ENCODE measurements at regions not wholly inside any gene's neighbourhood (a gene's known extent, or its start where the extent isn't known, plus 50 kb on each side); places are given as distances from the start of the nearest gene placed in this dataset.
"Not testable (repeated sequence)": the region's sequence is repeated elsewhere in the genome, so short reads cannot be mapped to it uniquely, and the experiment has no call there.

GRCh38 chr16:59558679-59559078 lies 824.6 kb upstream of the GOT2 start:
- H3K27ac Mint-ChIP-seq: no peak overlapping the region
- no peaks in the 10 kb centered on the region for H3K36me3 Mint-ChIP-seq
- H3K27me3 Mint-ChIP-seq: no peaks in the 10 kb centered on the region
- H3K9me3 Mint-ChIP-seq: peaks cover 1% of the 10 kb centered on the region
- no peak for DNase-seq
- H3K4me1 Mint-ChIP-seq: no peaks in the 10 kb centered on the region
- no peak overlapping the region for H3K4me3 Mint-ChIP-seq

DNA sequence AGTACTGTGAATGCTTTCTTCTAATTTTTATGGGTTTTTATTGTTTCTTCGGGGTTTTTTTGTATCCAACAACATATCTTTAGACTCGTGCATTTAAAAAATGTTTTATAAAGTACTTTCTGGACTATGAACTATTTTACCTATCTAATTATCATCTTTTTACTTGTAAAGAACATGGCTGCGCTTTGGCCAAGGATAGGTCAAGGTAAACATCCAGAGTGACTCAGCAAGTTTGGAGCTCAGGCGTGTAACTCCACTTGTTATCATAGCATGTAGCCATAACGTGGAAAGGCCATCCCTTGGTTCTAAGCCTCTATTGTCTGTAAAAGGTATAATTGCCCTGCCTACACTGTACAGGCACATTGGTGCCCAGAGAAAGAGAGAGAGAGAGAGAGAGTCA lies 818.0 kb upstream of the GOT2 start:
- no peaks in the 10 kb centered on the region for H3K4me1 Mint-ChIP-seq
- H3K27ac Mint-ChIP-seq: no peak overlapping the region
- no peaks in the 10 kb centered on the region for H3K27me3 Mint-ChIP-seq
- no peak overlapping the region for H3K4me3 Mint-ChIP-seq
- H3K36me3 Mint-ChIP-seq: no peaks in the 10 kb centered on the region
- no peaks in the 10 kb centered on the region for H3K9me3 Mint-ChIP-seq
- no peak for DNase-seq

- no peaks in the 10 kb centered on the region for H3K9me3 Mint-ChIP-seq
- peaks cover 4% of the 10 kb centered on the region for H3K27me3 Mint-ChIP-seq
- H3K4me3 Mint-ChIP-seq: no peak overlapping the region
- DNase-seq: no peak
- no peaks in the 10 kb centered on the region for H3K36me3 Mint-ChIP-seq
- H3K27ac Mint-ChIP-seq: no peak overlapping the region
- no peaks in the 10 kb centered on the region for H3K4me1 Mint-ChIP-seq
Measured at GRCh38 chr16:59545721-59546120, 811.6 kb upstream of the GOT2 start.

GRCh38 chr16:59543641-59544040 lies 809.5 kb upstream of the GOT2 start:
- H3K27me3 Mint-ChIP-seq: peaks cover 4% of the 10 kb centered on the region
- no peaks in the 10 kb centered on the region for H3K9me3 Mint-ChIP-seq
- no peaks in the 10 kb centered on the region for H3K36me3 Mint-ChIP-seq
- no peak overlapping the region for H3K4me3 Mint-ChIP-seq
- no peak for DNase-seq
- no peak overlapping the region for H3K27ac Mint-ChIP-seq
- no peaks in the 10 kb centered on the region for H3K4me1 Mint-ChIP-seq

DNA sequence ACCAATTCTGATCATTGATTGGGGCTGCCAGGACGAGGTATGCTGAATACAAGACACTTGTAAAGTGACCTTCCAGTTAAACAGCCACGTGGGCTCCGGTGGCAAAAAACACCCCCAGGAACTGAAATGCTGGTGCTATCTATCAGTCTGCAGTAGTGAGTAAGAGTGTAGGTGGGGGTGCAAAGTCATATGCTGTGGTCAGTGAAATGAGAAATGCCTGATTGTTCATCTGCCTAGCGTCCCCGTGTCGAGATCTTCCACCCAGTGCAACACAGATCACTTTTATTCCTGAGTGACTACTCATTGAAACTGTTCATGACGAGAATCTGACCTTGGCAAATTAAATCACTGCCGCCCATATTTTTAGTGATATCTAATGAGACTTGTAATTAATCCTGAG lies 806.5 kb upstream of the GOT2 start:
- H3K4me1 Mint-ChIP-seq: peaks cover 2% of the 10 kb centered on the region
- H3K27ac Mint-ChIP-seq: no peak overlapping the region
- no peaks in the 10 kb centered on the region for H3K36me3 Mint-ChIP-seq
- no peak for DNase-seq
- peaks cover 4% of the 10 kb centered on the region for H3K27me3 Mint-ChIP-seq
- no peak overlapping the region for H3K4me3 Mint-ChIP-seq
- peaks cover 5% of the 10 kb centered on the region for H3K9me3 Mint-ChIP-seq

DNA sequence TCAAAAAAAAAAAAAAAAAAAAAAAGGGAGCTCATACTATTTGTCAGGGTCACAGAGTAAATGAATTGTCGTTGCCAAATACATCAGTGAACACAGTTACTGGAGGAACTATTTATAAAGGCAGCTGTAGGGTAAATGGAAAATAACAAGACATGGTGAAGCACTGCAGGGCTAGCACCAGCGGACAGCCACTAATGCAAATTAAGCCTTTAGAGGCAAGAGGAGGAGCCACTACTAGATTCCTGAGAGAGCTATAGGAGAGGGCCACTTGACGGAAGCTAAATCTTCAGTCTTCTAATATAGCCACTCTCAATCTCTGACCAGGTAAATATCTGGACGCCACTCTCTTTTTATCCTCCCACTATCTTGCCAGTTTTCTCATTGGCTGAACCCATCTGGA lies 801.2 kb upstream of the GOT2 start:
- peaks cover 5% of the 10 kb centered on the region for H3K9me3 Mint-ChIP-seq
- no peak overlapping the region for H3K27ac Mint-ChIP-seq
- peaks cover 2% of the 10 kb centered on the region for H3K4me1 Mint-ChIP-seq
- H3K36me3 Mint-ChIP-seq: no peaks in the 10 kb centered on the region
- H3K27me3 Mint-ChIP-seq: no peaks in the 10 kb centered on the region
- no peak for DNase-seq
- H3K4me3 Mint-ChIP-seq: no peak overlapping the region

DNA sequence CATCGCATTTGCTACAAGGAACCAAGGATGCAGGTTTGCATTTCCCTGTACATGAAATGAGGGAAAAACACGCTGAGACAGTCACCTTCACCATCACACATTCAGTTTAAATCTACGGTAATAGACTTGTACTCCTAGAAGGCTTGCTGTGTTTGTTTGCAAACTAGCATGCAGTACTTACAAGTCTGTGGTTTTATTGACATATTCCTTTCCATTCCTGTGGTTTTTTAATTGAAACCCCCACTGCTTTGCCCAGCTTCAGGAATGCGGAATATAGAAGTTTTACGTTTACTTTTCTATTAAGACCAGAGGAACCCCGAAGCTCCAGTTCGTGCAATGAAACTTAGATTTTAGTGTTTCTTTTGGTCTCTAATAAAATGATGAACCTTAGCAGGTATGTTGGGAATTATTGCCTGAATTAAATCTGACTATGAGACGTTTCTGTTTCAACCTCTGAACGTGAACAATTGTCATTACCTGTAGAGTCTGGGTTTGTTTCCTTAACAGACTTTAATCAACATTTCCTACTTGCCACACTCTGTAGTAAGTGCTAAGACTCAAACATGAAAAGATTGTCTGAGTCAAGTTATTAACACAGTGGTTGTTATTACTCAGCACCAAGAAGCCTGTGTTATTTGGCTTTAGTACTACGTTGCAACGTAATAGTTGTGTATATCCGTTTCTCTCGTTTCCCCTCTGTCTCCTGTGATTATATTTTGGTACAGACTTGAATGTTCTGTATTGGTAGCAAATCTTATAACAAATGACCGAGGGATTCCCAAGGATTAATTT lies 793.3 kb upstream of the GOT2 start:
- Mint-ChIP-seq H3K36me3 (no peaks in the 10 kb centered on the region), H3K9me3 (no peaks in the 10 kb centered on the region), H3K4me1 (no peaks in the 10 kb centered on the region), H3K4me3 (no peak overlapping the region), H3K27me3 (no peaks in the 10 kb centered on the region), H3K27ac (no peak overlapping the region)
- DNase-seq: no peak

DNA sequence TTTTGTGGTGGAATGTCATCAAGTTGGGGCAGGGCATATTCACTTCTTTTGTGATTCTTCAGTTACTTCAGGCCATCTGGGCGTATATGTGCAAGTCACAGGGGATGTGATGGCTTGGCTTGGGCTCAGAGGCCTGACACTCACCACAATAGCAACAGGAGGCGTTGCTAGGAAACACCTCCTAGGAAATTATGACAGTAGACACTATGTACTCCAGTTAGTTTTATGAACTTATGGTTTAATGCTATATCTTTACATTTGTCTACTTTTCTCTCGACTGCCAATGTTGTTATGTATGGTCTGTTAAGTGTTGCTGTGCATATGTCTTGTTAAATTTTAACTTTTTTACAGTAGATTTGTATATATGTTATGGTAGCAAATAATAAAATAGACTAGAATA lies 788.7 kb upstream of the GOT2 start:
- no peaks in the 10 kb centered on the region for H3K27me3 Mint-ChIP-seq
- H3K9me3 Mint-ChIP-seq: no peaks in the 10 kb centered on the region

GRCh38 chr16:59518721-59519120 lies 784.6 kb upstream of the GOT2 start:
- H3K36me3 Mint-ChIP-seq, H3K4me1 Mint-ChIP-seq, H3K27me3 Mint-ChIP-seq, H3K27ac Mint-ChIP-seq, DNase-seq, H3K9me3 Mint-ChIP-seq, H3K4me3 Mint-ChIP-seq: not testable (repeated sequence)

More for the DNA sequence above, 788.7 kb upstream of the GOT2 start:
- no peaks in the 10 kb centered on the region for H3K36me3 Mint-ChIP-seq
- H3K4me1 Mint-ChIP-seq: no peaks in the 10 kb centered on the region
- DNase-seq: no peak
- H3K27ac Mint-ChIP-seq: no peak overlapping the region
- no peak overlapping the region for H3K4me3 Mint-ChIP-seq

DNA sequence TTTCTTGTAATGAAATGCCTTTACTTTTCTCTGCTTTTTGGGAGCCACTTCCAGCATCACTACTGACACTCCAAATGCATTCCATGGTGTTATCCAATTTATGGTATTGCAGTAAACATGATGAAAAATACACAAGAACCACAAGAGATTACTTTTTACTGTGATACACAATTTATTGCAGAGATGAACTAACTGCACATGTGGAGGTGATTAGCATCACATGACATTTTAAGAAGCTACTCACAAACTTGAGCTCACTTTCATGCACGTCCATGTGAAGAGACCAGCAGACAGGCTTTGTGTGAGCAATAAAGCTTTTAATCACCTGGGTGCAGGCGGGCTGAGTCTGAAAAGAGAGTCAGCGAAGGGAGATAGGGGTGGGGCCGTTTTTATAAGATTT lies 780.5 kb upstream of the GOT2 start:
- H3K27ac Mint-ChIP-seq: no peak overlapping the region
- no peaks in the 10 kb centered on the region for H3K27me3 Mint-ChIP-seq

DNA sequence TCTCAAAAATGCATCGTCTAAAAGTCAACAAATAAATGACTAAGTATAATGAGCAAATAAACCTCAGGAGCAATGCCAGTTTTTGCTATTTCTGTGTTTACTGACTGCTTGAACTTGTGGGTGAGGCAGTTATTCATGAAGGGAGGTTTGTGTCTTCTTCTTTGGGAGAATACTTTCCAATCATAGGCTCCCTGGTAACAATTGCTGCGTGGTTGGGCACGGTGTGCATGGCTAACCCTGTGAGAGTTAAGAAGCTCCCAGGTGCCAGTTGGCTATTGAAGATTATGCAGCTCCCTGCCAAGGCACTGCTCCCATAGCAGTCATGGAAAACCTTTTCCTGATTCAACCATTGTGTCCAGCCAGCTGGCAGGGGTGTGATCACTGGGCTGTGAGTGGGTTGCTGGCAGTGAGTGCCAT lies 775.9 kb upstream of the GOT2 start:
- Mint-ChIP-seq H3K36me3 (no peaks in the 10 kb centered on the region), H3K27ac (no peak overlapping the region), H3K4me3 (no peak overlapping the region), H3K9me3 (no peaks in the 10 kb centered on the region), H3K27me3 (no peaks in the 10 kb centered on the region), H3K4me1 (no peaks in the 10 kb centered on the region)
- DNase-seq: no peak

More for the DNA sequence above, 780.5 kb upstream of the GOT2 start:
- DNase-seq: no peak
- no peaks in the 10 kb centered on the region for H3K36me3 Mint-ChIP-seq
- H3K9me3 Mint-ChIP-seq: no peaks in the 10 kb centered on the region
- no peaks in the 10 kb centered on the region for H3K4me1 Mint-ChIP-seq
- no peak overlapping the region for H3K4me3 Mint-ChIP-seq

GRCh38 chr16:59500601-59501000 lies 766.5 kb upstream of the GOT2 start:
- H3K9me3 Mint-ChIP-seq: no peaks in the 10 kb centered on the region
- H3K27ac Mint-ChIP-seq: no peak overlapping the region
- no peak for DNase-seq
- H3K36me3 Mint-ChIP-seq: no peaks in the 10 kb centered on the region
- H3K4me3 Mint-ChIP-seq: no peak overlapping the region
- peaks cover 17% of the 10 kb centered on the region for H3K27me3 Mint-ChIP-seq
- H3K4me1 Mint-ChIP-seq: no peaks in the 10 kb centered on the region

DNA sequence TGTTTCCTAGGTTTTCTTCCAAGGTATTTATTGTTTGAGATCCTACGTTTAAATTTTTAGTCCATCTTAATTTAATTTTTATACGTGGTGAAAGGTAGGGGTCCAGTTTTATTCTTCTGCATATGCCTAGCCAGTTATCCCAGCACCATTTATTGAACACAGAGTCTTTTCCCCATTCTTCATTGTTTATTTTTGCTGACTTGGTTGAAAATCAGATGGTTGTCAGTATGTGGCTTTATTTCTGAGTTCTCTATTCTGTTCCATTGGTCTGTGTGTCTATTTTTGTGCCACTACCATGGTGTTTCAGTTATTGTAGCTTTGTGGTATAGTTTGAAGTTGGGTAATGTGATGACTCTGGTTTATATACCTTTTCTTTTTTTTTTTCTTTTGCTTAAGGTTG lies 753.0 kb upstream of the GOT2 start:
- no peaks in the 10 kb centered on the region for H3K4me1 Mint-ChIP-seq
- H3K27me3 Mint-ChIP-seq: peaks cover 3% of the 10 kb centered on the region
- H3K9me3 Mint-ChIP-seq: no peaks in the 10 kb centered on the region
- H3K27ac Mint-ChIP-seq: no peak overlapping the region
- no peaks in the 10 kb centered on the region for H3K36me3 Mint-ChIP-seq
- no peak overlapping the region for H3K4me3 Mint-ChIP-seq
- no peak for DNase-seq

DNA sequence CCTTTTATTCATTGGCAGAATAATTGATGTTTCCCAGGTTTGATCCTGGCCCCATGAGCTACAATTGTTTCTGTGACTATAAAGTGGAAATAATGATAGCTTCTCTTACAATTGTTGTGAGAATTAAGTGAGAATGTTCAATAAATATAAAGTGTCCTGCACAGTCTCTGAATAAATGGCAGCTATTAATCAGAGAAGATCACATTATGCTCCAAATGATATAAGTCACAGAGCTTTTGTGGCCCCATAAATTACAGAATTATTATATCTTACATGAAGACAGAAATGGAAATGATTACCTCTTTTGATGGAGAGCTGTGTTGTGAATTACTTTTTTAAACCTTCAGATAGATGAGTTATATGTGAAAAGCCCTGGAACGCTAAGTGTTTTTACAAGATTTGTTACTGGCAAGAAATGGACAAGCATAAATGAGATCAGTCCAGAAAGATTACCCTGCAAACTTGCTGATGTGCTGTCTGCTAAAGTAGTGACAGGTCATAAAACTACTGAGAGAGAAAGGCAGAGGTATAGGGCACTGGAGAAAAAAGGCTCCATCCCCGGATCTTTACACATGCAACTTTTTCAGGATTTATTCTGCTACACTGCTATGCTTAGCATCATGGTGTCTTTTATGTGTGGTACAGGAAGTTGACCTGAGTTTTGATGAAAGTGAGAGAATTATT lies 750.9 kb upstream of the GOT2 start:
- Mint-ChIP-seq H3K36me3 (no peaks in the 10 kb centered on the region), H3K4me3 (no peak overlapping the region), H3K27me3 (peaks cover 3% of the 10 kb centered on the region), H3K4me1 (no peaks in the 10 kb centered on the region), H3K9me3 (no peaks in the 10 kb centered on the region), H3K27ac (no peak overlapping the region)
- no peak for DNase-seq

GRCh38 chr16:59478838-59479237 lies 744.7 kb upstream of the GOT2 start:
- Mint-ChIP-seq H3K27me3 (no peaks in the 10 kb centered on the region), H3K27ac (no peak overlapping the region), H3K36me3 (no peaks in the 10 kb centered on the region), H3K9me3 (peaks cover 2% of the 10 kb centered on the region), H3K4me1 (no peaks in the 10 kb centered on the region), H3K4me3 (no peak overlapping the region)
- DNase-seq: no peak

GRCh38 chr16:59470556-59470955 lies 736.4 kb upstream of the GOT2 start:
- DNase-seq: no peak
- Mint-ChIP-seq H3K36me3 (no peaks in the 10 kb centered on the region), H3K27ac (no peak overlapping the region), H3K27me3 (no peaks in the 10 kb centered on the region), H3K4me3 (no peak overlapping the region), H3K9me3 (peaks cover 2% of the 10 kb centered on the region), H3K4me1 (no peaks in the 10 kb centered on the region)

All from activated naive CD8-positive, alpha-beta T cell treated with anti-CD3 and anti-CD28 coated beads for 36 hours (primary cell).